Neural progenitor cell (in vitro differentiated cells): ENCODE measurements at regions not wholly inside any gene's neighbourhood (a gene's known extent, or its start where the extent isn't known, plus 50 kb on each side); places are given as distances from the start of the nearest gene placed in this dataset.

Experiments
- EZH2 ChIP-seq: fragments of 200-600 bp; sonication (generic); IDR thresholded peaks from 2 replicates; pipeline ENCODE4 v1.6.1; 2017; ENCODE audit warnings: antibody characterized with exemption, mild to moderate bottlenecking, moderate library complexity
- TF ChIP-seq, protein P1 (sequence below): fragments of 200-600 bp; sonication (generic); IDR thresholded peaks from 2 replicates; pipeline ENCODE4 v1.5.1; 2017; ENCODE audit warnings: antibody characterized with exemption, mild to moderate bottlenecking

DNA sequence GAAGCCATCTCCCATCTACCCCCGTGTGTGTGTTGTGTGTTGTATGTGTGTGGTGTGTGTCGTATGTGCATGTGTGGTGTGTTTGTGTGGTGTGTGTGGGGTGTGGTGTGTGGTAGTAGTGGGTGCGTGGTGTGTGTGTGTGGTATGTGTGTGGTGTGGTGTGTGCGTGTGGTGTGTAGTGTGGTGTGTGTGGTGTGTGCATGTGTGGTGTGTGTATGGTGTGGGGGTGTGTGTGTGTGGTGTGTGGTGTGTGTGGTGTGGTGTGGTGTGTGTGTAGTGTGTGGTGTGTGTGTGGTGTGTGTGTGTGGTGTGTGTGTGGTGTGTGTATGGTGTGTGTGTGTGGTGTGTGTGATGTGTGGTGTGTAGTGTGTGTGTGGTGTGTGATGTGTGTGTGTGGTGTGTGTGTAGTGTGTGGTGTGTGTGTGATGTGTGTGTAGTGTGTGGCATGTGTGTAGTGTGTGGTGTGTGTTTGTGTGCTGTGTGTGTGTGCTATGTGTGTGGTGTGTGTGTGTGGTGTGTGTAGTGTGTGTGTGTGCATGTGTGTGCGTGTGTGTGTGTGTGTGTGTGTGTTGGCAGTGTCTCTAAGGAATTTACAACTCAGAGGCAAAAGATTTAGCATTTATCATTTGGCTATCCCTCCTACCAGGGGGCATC, 156.3 kb upstream of the TMEM108 start:
- TF ChIP-seq, protein P1, sequence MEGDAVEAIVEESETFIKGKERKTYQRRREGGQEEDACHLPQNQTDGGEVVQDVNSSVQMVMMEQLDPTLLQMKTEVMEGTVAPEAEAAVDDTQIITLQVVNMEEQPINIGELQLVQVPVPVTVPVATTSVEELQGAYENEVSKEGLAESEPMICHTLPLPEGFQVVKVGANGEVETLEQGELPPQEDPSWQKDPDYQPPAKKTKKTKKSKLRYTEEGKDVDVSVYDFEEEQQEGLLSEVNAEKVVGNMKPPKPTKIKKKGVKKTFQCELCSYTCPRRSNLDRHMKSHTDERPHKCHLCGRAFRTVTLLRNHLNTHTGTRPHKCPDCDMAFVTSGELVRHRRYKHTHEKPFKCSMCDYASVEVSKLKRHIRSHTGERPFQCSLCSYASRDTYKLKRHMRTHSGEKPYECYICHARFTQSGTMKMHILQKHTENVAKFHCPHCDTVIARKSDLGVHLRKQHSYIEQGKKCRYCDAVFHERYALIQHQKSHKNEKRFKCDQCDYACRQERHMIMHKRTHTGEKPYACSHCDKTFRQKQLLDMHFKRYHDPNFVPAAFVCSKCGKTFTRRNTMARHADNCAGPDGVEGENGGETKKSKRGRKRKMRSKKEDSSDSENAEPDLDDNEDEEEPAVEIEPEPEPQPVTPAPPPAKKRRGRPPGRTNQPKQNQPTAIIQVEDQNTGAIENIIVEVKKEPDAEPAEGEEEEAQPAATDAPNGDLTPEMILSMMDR, result no peak
- no peak for TF ChIP-seq EZH2
